NCI-H2171 (cell line): ENCODE measurements at regions not wholly inside any gene's neighbourhood (a gene's known extent, or its start where the extent isn't known, plus 50 kb on each side); places are given as distances from the start of the nearest gene placed in this dataset.
A peak's percentile ranks its signal among the peaks of the same experiment; 100 is the strongest.
"Not testable (repeated sequence)": the region's sequence is repeated elsewhere in the genome, so short reads cannot be mapped to it uniquely, and the experiment has no call there.

ENCODE experiments used
- DNase-seq: peaks from one replicate; lab custom pipeline; 2025; lab: John Stamatoyannopoulos, UW

DNA sequence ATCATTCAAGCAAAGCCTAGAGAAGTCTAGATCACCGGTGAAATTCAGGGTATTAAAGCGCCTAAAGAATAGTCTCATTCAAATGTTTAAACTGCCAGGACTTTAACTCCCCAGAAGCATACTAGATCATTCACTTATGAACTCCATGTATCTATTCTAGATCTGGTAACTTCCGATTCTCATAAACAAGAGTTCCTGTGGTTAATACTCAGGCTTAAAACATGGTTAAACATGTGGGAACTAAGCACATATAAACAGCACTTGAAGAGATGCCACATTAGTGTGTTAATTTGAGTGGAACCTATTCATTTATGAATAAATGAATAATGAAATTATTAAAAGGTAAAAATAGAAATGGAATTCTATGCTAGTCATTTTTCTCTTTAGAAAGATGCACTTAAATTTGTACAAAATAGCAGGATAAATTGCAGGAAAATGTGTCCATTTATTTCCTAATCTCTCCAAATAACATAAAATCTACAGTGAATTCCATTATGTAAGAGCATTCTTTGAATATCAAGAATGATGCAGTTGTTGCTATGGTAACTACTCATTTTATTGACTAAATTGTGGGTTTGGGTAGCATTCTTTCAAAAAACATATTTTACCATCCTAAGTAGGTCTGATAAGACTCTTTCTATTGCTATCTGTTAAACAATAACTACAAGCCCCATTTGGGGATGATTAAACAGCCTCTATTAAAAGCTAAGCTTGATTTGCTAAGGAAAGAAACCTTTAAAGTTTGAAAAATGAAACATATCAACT, 147.6 kb upstream of the TMEM168 start:
- no peak for DNase-seq

DNA sequence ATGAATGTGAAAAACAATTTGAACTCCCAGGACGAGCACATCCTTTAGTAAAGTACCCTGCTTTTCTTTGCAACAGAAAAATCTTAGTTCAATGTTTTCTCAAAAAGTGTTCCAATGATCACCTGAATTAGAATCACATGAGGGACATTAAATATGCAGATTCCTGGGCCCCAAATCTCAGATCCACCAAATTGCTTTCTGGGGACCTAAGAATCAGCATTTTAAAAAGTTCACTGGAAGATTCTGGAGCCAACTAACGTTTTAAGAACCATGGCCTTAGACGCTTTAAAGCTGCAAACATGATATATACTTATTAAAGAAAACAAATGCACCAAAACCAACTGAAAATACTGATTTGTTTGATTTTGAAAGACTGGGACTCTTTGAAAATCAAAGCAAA, 143.4 kb upstream of the TMEM168 start:
- DNase-seq = no peak

DNA sequence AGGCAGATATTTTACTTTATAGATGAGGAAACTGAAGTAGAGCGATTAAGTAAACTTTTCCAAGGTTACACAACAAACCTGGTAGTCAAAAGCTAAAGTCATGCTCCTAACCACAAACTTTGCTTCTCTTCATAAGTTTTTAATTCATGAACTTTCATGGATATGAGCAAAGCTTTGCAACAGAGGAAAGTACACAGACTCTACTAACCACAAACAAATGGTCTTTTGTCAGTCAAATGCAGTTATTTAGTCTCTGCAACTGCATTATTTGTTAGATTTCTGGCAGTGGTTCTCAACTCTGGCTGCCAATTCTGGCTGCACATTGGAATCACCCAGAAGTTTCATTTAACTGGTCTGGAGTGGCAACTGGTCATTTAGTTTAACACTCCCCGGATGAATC, 140.6 kb upstream of the TMEM168 start:
- DNase-seq = no peak

DNA sequence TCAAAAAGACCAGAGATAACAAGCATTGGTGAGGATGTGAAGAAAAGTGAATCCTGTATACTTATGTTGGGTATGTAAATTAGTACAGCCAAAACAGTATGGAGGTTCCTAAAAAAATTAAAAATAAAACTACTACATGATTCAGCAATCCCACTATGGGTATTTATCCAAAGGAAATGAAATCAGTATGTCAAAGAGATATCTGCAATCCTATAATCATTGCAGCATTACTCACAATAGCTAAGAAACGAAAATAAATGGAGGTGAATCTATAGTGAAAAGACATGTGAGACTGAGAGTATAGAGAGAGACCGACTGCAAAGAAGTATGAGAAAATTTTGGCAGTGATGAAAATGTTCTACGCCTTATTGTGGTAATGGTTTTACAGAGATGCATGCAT, 139.2 kb upstream of the TMEM168 start:
- no peak for DNase-seq

DNA sequence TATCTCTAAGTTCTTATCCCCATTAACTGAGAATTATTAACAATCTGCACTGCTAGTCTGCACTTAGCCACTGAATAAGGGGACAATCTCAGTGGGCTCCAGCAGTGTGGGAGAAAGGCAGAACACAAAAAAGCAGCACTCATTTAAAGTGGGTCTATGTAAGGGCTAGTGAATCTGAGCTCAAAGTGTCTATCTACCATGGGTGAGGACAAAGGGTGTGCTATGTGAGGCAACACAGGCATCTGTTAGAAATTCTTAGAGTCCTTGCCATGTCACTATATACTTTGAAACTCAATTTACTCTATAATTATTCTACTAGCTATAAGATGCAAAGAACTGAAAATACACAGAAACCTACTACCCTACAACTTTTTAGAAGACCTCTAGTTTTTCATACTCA, 135.8 kb upstream of the TMEM168 start:
- DNase-seq = no peak

DNA sequence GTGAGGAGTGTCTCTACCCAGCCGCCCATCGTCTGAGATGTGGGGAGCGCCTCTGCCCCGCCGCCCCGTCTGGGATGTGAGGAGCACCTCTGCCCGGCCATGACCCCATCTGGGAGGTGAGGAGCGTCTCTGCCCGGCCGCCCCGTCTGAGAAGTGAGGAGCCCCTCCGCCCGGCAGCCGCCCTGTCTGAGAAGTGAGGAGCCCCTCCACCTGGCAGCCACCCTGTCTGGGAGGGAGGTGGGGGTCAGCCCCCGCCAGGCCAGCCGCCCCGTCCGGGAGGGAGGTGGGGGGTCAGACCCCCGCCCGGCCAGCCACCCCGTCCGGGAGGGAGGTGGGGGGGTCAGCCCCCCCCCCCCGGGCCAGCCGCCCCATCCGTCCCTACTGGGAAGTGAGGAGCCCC, 132.4 kb upstream of the TMEM168 start:
- not testable (repeated sequence) for DNase-seq

DNA sequence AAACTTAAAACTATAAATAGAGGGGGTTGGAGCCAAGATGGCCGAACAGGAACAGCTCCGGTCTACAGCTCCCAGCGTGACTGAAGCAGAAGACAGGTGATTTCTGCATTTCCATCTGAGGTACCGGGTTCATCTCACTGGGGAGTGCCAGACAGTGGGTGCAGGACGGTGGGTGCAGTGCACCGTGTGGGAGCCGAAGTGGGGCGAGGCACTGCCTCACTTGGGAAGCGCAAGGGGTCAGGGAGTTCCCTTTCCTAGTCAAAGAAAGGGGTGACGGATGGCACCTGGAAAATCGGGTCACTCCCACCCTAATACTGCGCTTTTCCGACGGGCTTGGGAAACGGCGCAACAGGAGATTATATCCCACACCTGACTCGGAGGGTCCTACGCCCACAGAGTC, 126.2 kb upstream of the TMEM168 start:
- DNase-seq = not testable (repeated sequence)

DNA sequence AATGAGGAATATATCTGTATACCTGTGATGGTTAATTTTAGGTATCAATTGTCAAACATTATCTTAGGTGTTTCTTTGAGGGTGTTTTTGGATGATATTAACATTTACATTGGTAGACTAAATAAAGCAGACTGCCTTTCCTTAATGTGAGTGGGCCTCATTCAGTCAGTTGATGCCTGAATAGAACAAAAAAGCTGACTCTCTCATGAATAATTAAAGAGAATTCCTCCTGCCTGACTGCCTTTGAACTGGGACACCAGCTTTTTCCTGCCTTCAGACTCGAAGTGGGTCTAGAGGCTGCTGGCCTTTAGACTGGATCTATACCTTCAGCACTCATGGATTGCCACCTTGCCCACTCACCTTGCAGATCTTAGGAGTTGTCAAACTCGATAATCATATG, 117.9 kb upstream of the TMEM168 start:
- no peak for DNase-seq

DNA sequence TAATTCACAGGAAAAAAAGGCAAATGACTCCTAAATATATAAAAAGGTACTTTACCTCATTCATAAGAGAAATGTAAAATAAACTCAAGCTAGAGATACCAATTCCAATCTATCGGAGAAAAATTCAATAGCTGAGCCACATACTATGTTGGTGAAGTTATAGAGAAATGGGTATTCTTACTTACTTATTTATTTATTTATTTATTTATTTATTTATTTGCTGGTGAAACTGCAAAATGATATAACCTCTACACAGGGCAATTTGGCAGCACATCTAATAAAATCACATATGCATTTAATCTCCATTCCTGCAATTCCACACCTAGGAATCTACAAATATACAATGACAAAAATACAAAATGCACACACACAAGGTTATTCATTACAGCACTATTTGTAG, 117.5 kb upstream of the TMEM168 start:
- no peak for DNase-seq

DNA sequence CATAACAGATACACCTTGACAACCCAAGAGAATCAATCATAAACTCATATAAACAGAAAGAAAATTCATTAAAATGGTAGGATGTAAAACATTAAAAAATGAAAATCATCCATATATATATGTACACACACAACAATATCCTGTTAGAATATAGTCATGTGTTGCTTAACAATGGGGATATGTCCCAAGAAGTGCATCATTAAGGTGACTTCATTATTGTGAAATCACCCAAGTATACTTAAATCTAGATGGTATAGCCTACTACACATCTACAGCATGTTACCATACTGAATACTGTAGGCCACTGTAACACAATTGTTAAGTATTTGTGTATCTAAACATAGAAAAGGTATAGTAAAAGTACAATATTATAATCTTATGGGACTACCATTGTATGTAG, 115.8 kb upstream of the TMEM168 start:
- no peak for DNase-seq

DNA sequence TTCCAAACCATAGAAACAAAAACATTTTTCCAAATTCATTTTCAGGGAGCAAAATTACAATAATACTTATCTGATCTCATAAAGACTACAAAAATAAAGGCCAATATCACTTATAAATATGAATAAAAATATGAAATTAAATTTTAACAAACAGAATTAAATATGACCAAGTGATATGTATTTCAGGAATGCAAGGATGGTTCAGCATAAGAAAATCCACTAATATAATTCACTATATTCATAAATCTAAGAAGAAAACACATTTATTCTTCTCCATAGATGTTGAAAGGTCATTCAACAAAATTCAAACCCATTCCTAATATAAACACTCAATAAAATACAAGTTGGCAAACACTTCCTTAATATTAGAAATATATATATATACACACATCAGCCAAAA, 115.2 kb upstream of the TMEM168 start:
- no peak for DNase-seq

DNA sequence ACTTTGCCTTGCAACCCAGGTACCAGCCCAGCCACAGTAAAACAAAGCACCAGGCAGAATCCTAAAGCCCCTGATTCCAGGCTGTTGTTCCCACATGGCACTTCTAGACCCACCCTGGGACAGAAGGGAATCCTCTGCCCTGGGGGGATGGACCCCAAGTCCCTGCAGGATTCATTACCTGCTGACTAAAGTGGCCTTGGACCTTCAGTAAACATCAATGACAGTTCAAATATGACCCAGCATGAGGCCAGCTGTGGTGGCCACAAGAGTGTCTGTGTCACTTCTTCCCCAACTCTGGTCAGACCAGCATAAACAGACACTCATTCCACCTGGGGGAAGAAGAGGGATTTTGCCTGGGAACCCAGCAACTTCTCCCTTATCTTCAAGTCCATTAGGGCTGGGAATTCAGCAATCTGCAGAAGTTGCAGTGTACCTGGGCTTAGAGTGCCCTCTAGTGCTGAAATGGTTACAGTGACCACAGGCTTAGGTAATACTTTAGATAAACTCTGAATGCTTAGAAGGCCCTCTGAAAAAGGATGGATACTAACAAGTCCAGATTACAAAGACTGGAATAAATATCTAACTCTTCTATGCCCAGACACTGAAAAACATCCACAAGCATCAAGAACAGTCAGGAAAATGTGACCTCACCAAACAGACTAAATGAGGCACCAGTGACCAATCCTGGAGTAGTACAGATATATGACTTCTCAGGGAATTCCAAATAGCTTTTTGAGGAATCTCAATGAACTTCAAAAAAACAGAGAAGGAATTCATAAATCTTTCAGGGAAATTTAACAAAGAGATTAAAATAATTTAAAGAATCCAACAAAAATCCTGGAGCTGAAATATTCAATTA, 108.5 kb upstream of the TMEM168 start:
- peak; percentile 31 for DNase-seq

DNA sequence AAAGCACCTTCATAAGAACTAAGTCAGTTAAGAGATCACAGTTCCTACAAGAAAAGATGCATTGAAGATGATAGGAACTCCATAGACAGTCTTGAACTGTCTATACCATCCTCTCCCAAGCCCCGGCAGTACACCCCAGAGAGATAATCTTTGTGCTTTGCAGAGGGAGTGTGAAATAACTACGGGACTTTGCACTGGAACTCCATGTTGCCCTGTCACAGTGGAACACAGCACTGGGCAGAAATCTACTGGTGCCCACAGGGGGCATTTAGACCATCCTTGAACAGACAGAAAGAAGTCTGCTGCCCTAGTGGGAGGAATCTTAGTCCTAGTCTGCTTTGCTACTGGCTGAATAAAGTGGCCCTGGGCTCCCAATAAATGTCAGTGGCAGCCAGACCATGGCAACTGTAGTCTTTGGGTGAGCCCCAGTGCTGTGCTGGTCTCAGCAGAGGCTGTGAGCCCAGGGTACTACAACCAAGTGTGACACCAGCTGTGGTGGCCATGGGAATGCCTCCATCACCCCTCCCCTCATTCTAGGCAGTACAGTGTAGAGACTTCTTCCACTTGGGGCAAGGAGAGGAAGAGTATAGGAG, 107.7 kb upstream of the TMEM168 start:
- DNase-seq = no peak

DNA sequence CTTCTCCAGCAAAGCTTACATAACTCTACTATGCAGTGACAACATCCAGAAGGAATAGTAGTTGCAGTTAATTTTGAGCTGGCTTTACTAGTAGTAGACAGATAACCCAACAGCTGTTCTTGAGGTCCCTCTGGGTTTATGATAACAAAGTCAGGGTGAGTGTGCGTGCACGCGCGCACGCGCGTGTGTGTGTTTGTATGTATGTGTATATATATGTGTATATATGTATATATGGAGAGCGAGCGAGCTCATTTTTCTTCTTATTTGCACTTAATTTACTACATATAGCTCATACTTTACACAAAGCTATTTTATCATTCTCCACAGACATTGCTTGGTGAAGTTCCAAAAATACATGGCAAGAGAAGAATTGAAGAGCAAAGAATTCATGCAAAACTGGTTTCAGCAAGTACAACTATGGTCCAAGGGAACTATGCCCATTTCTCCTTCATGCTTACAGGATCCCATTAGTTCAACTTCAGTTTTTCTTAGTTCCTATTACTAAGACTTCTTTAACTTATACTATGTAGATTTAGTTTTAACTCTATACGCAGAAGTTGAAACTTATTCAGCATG, 105.9 kb upstream of the TMEM168 start:
- no peak for DNase-seq

DNA sequence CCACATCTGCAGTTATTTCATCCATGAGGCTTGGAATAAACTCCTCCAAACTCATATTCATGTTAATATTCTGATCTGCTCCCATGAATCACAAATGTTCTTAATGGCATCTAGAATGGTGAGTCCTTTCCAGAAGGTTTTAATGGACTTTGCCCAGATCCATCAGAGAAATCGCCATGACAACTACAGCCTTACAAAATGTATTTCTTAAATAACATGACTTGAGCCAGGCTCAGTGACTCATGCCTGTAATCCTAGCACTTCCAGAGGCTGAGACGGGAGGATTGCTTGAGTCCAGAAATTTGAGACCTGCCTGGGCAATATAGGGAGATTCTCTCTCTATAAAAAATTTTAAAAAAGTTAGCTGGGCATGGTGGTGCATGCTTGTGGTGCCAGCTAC, 102.1 kb upstream of the TMEM168 start:
- DNase-seq = no peak

DNA sequence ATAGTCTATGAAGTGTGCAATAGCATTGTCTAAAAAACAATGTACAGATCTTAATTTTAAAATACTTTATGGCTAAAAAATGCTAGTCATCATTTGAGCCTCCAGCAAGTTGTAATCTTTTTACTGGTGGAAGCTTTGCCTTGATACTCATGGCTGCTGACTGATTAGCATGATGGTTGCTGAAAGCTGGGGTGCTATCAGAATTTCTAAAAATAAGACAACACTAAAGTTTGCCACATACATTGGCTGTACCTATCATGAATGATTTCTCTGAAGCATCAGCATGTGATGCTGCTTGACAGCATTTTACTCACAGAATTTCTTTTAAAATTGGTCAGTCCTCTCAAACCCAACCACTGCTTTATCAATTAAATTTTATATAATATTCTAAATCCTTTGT, 101.5 kb upstream of the TMEM168 start:
- DNase-seq = no peak

DNA sequence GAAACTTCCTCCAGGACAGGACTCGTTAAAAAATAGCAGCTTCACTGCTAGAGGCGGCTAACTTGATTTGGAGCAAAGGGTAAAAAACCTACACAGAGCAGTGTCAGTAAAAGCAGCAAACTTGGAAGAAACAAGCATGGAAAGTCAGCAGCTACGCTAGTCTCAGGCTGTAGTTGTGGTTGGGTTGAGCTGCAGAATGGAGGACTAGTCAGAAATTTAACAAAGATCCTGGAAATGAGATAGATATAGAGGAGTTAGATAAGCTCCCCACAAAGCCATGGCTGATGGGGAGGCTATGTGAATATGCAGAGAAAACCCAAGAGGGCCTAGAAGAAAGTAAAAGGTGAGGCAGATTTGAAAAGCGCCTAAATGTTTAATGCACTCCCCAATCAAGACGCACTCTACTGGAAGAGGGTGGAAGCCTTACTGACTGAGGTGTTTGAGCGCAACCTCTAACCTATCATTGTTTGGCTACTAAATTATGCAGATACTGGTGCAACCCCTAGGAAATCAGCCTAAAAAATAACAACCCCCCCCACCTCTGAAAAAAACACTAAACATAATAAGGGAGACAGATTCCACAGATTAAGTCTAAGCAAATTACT, 99.7 kb upstream of the TMEM168 start:
- DNase-seq = no peak

DNA sequence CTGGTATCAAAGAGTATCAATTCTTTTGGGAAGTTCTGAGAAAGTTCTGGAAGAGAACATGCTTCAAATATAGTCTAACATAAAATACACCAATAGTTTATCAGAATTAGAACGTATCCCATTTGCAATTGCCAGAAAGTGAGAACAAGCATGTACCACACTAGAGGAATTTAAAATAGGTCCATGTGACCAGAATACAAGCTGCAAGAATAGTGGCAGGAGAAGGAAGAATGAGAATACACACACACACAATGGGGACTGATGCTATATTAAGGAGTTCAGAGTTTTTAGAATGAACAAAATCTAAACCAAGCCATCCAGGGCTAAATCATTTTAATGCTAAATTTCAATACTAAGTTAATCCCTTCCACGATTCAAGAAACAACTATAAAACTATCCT, 99.1 kb upstream of the TMEM168 start:
- no peak for DNase-seq

DNA sequence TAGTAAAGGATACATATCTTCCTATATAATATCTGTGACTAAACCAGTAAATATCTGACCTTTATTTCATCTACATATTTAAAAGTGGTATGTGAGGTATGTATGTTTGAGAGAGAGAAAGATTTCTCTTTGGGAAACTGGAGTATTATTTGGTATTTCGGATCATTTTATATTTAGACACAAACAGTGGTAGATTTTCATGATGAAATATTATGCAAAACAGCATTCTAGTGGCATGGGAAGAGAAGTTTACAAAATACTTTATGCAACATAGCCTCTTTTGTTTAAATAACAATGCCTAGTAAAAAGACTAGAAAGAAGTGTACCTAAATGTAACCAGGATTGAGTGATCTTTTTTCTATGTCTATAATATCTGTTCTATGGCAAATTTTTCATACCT, 98.6 kb upstream of the TMEM168 start:
- no peak for DNase-seq

DNA sequence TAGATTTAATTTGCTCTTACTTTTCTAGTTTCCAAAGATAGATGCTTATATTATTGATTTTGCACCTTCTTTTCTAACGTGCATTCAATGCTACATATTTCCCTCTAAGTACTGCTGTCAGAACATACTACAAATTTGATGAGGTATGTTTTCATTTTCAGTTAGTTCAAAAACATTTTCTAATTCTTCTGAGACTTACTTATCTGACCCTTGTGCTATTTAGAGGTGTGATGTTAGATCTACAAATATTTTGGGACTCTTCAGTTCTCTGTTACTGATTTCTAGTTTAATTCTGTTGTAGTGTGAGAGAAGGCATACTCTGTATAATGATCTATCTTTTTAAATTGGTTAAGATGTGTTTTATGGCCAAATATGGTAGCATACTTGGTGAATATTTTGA, 97.8 kb upstream of the TMEM168 start:
- no peak for DNase-seq

DNA sequence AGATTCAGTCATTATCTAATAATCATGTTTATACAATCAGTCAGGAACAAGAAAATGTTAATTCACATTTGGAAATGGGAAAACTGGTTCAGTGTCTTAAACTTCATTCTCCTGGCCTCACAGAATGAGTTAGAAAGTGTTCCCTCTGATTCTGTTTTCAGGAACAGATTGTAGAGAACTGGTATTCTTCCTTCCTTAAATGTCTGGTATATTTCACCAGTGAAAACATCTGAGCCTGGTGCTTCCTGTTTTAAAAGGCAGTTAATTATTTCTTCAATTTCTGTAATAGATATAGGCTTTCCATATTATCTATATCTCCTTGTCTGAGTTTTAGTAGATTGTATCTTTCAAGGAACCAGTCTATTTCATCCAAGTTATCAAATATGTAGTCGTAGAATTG, 97.1 kb upstream of the TMEM168 start:
- DNase-seq = no peak

DNA sequence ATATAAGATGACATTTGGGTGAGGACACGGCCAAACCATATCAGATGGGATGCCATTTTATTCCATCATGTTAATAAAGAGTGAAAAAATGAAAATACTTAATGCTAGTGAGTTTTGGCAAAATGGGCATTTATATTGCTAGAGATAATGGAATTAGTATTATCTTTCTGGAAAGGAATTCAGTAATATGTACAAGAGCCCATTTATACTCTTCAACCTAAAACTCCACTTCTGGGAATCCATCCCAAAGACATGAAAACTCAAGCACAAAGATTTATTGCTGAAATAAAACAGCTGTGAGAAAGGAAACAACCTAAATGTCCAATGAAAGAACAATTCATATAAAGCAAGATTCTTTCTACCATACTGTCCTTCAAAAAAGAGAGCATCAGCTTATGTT, 96.0 kb upstream of the TMEM168 start:
- DNase-seq = no peak
